CD14-positive monocyte (primary cell): ENCODE measurements at regions not wholly inside any gene's neighbourhood (a gene's known extent, or its start where the extent isn't known, plus 50 kb on each side); places are given as distances from the start of the nearest gene placed in this dataset.

Experiments used
- DNase-seq, 3 donors: peaks; one replicate each; pipeline ENCODE4 v3.0.0-alpha.2; 2011 to 2022
- H2AFZ ChIP-seq: 2 replicates; pipeline ENCODE4 v1.6.0; 2012; ENCODE audit warnings: mild to moderate bottlenecking, low read depth, low read length, inconsistent platforms; ENCODE audit not compliant: insufficient read depth, poor library complexity, severe bottlenecking
- H3K27ac ChIP-seq, 2 donors: 1 replicate in 1 of 2; 2 replicates in 1 of 2; pipeline ENCODE4 v1.5.1; 2012 to 2013; ENCODE audit warnings: low read length in 2 of 2, control low read depth in 1 of 2, inconsistent platforms in 1 of 2, low read depth in 1 of 2, mild to moderate bottlenecking in 1 of 2
- H3K27me3 ChIP-seq, 2 donors: one replicate each; pipeline versions ENCODE4 v1.6.0 to v1.6.1; 2011 to 2013; ENCODE audit warnings: low read length in 2 of 2; ENCODE audit not compliant: control insufficient read depth in 2 of 2, insufficient read depth in 2 of 2
- H3K36me3 ChIP-seq, 2 donors: replicated peaks in 1 of 2; 1 replicate in 1 of 2; 2 replicates in 1 of 2; pipeline versions ENCODE4 v1.5.1 to v1.6.1; 2012 to 2013; ENCODE audit warnings: low read length in 2 of 2, control low read depth in 1 of 2, inconsistent platforms in 1 of 2, mild to moderate bottlenecking in 1 of 2; ENCODE audit not compliant: insufficient read depth in 2 of 2, control insufficient read depth in 1 of 2
- H3K4me1 ChIP-seq, 2 donors: 1 replicate in 1 of 2; 2 replicates in 1 of 2; pipeline versions ENCODE4 v1.5.1 to v1.6.1; 2012 to 2013; ENCODE audit warnings: low read length in 2 of 2, control low read depth in 1 of 2, inconsistent platforms in 1 of 2, mild to moderate bottlenecking in 1 of 2, moderate library complexity in 1 of 2; ENCODE audit not compliant: insufficient read depth in 2 of 2, control insufficient read depth in 1 of 2
- H3K4me2 ChIP-seq: replicated peaks from 2 replicates; pipeline ENCODE3; 2012; ENCODE audit warnings: low read length, moderate library complexity, mild to moderate bottlenecking; ENCODE audit not compliant: poor library complexity, severe bottlenecking; ENCODE audit errors: extremely low read depth
- H3K4me3 ChIP-seq, 3 experiments: fragments of 200-600 bp in 1 of 3; sonication (generic) in 1 of 3; replicated peaks in 1 of 3; 1 replicate in 2 of 3; 2 replicates in 1 of 3; pipeline ENCODE4 v1.5.1; 2011 to 2013; ENCODE audit warnings: low read length in 3 of 3, mild to moderate bottlenecking in 3 of 3, control low read depth in 2 of 3, low read depth in 2 of 3, inconsistent platforms in 1 of 3, moderate library complexity in 1 of 3
- H3K79me2 ChIP-seq: 2 replicates; pipeline ENCODE4 v1.6.0; 2012; ENCODE audit warnings: mild to moderate bottlenecking, control low read depth, inconsistent platforms, low read length, moderate library complexity; ENCODE audit not compliant: insufficient read depth
- H3K9ac ChIP-seq: 2 replicates; pipeline ENCODE4 v1.6.0; 2017; ENCODE audit warnings: low read length, mild to moderate bottlenecking; ENCODE audit not compliant: insufficient read depth, poor library complexity, severe bottlenecking
- H3K9me3 ChIP-seq, 2 donors: replicated peaks in 1 of 2; 1 replicate in 1 of 2; 2 replicates in 1 of 2; pipeline versions ENCODE4 v1.5.1 to v1.6.1; 2012 to 2013; ENCODE audit warnings: low read length in 2 of 2, control low read depth in 1 of 2; ENCODE audit not compliant: control insufficient read depth in 1 of 2, insufficient read depth in 1 of 2
- H4K20me1 ChIP-seq: 2 replicates; pipeline ENCODE4 v1.6.0; 2012; ENCODE audit warnings: mild to moderate bottlenecking, low read length, control low read depth, moderate library complexity; ENCODE audit not compliant: insufficient read depth
- H3K27ac Mint-ChIP-seq, 7 donors: one replicate each; pipeline ENCODE4 v1.8.0; 2020; ENCODE audit warnings: mild to moderate bottlenecking in 7 of 7, mixed read lengths in 7 of 7, moderate library complexity in 6 of 7, inconsistent platforms in 2 of 7
- H3K27me3 Mint-ChIP-seq, 3 donors: one replicate each; pipeline ENCODE4 v1.8.0; 2021 to 2022; ENCODE audit warnings: low read depth in 3 of 3, mild to moderate bottlenecking in 3 of 3, mixed read lengths in 3 of 3, moderate library complexity in 3 of 3, inconsistent platforms in 1 of 3
- H3K36me3 Mint-ChIP-seq, 2 donors: one replicate each; pipeline ENCODE4 v1.8.0; 2020; ENCODE audit warnings: mixed read lengths in 2 of 2, inconsistent platforms in 1 of 2, mild to moderate bottlenecking in 1 of 2
- H3K4me1 Mint-ChIP-seq: one replicate; pipeline ENCODE4 v1.8.0; 2020; ENCODE audit warnings: mild to moderate bottlenecking, mixed read lengths
- H3K4me3 Mint-ChIP-seq, 2 donors: one replicate each; pipeline ENCODE4 v1.8.0; 2020; ENCODE audit warnings: mild to moderate bottlenecking in 2 of 2, mixed read lengths in 2 of 2, moderate library complexity in 1 of 2
- H3K9me3 Mint-ChIP-seq, 7 donors: one replicate each; pipeline ENCODE4 v1.8.0; 2020 to 2022; ENCODE audit warnings: mixed read lengths in 7 of 7, mild to moderate bottlenecking in 6 of 7, moderate library complexity in 6 of 7, inconsistent platforms in 2 of 7
- WGBS: methylation state at CpG from one replicate; pipeline ENCODE4 v1.1.5; 2013; ENCODE audit warnings: missing lambda C conversion rate; ENCODE audit not compliant: insufficient coverage; 5-methylcytosine and 5-hydroxymethylcytosine counted together
- intact Hi-C, 2 donors: fragments of 100-400 bp; cut with micrococcal nuclease; formaldehyde crosslinking; loops; one replicate each; pipeline versions ENCODE4 v1.15.0 to v1.15.1; 2023
- TF ChIP-seq, protein P1 (sequence below): fragments of 200-600 bp; IDR thresholded peaks from one replicate; pipeline ENCODE4 v1.8.0; 2022; ENCODE audit warnings: antibody characterized with exemption, mild to moderate bottlenecking

DNA sequence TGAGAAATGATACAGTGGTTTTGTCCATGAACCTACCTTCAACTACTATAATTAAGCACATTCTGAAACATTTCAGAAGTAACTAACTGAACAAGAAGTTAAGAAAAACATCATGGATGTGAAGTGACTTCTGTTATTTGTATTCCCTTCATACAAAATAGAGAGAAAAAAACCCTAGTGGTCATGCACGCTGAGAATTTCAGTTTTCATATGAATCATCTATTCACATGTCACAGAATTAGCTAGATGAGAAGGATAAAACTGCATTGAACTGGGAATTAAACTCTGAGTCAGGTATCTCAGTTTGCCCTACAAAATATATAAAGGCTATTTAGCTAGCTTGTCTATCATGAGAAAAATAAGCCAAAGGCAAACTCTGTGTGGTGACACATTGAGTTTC lies 451.8 kb upstream of the FTMT start:
- Mint-ChIP-seq H3K9me3 (peaks cover 0 to 7% (median 3%) of the 10 kb centered on the region in 7 donors), H3K4me1 (no peaks in the 10 kb centered on the region), H3K27ac (no peak overlapping the region), H3K4me3 (no peak overlapping the region), H3K36me3 (no peaks in the 10 kb centered on the region), H3K27me3 (peaks cover 0 to 1% (median 0%) of the 10 kb centered on the region in 3 donors)
- Histone ChIP-seq H3K4me3 (no peak overlapping the region), H3K79me2 (no peaks in the 10 kb centered on the region), H3K4me1 (no peaks in the 10 kb centered on the region), H3K27ac (no peak overlapping the region), H3K9ac (no peak overlapping the region), H3K27me3 (no peaks in the 10 kb centered on the region), H3K9me3 (peaks cover 0 to 4% of the 10 kb centered on the region in 2 donors), H2AFZ (no peak overlapping the region), H3K4me2 (no peak overlapping the region), H4K20me1 (no peaks in the 10 kb centered on the region), H3K36me3 (no peaks in the 10 kb centered on the region)
- no peak for DNase-seq
- TF ChIP-seq, protein P1, sequence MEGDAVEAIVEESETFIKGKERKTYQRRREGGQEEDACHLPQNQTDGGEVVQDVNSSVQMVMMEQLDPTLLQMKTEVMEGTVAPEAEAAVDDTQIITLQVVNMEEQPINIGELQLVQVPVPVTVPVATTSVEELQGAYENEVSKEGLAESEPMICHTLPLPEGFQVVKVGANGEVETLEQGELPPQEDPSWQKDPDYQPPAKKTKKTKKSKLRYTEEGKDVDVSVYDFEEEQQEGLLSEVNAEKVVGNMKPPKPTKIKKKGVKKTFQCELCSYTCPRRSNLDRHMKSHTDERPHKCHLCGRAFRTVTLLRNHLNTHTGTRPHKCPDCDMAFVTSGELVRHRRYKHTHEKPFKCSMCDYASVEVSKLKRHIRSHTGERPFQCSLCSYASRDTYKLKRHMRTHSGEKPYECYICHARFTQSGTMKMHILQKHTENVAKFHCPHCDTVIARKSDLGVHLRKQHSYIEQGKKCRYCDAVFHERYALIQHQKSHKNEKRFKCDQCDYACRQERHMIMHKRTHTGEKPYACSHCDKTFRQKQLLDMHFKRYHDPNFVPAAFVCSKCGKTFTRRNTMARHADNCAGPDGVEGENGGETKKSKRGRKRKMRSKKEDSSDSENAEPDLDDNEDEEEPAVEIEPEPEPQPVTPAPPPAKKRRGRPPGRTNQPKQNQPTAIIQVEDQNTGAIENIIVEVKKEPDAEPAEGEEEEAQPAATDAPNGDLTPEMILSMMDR, result no peak
- intact Hi-C loops, result no loop called here
- WGBS, result no CpG with 5 or more reads among the region's 1 CpG

DNA sequence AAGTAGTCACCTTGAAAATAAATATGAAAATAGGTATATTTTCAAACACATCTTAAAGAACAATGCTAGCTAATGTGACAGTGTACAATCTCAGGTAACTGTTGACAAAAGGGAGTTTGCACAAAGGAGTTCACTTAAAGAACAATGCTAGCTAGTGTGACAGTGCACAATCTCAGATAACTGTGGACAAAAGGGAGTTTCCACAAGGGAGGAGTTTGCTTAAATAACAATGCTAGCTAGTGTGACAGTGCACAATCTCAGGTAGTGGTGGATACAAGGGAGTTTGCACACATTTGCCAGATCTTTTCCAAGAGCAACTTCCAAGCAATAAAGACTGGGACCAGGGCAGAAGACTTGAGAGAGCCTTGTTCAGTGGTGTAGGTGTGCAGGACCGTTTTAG lies 442.9 kb upstream of the FTMT start:
- H3K4me1 Mint-ChIP-seq, result no peaks in the 10 kb centered on the region
- no peak overlapping the region for H3K27ac ChIP-seq
- no CpG with 5 or more reads among the region's 1 CpG for WGBS

More for the DNA sequence above, 442.9 kb upstream of the FTMT start:
- TF ChIP-seq, protein P1, result no peak
- H3K36me3 ChIP-seq, result no peaks in the 10 kb centered on the region
- no peaks in the 10 kb centered on the region for H3K27me3 ChIP-seq
- no peak overlapping the region for H3K4me2 ChIP-seq
- intact Hi-C loops, result no loop called here
- H2AFZ ChIP-seq, result no peak overlapping the region
- H3K27me3 Mint-ChIP-seq, result no peaks in the 10 kb centered on the region
- H3K4me1 ChIP-seq, result no peaks in the 10 kb centered on the region
- H3K9me3 Mint-ChIP-seq, result peaks cover 0 to 2% (median 0%) of the 10 kb centered on the region in 7 donors
- no peaks in the 10 kb centered on the region for H3K79me2 ChIP-seq
- H3K36me3 Mint-ChIP-seq, result no peaks in the 10 kb centered on the region
- no peak overlapping the region for H3K9ac ChIP-seq
- no peak for DNase-seq
- no peak overlapping the region for H3K27ac Mint-ChIP-seq
- no peak overlapping the region for H3K4me3 ChIP-seq
- H3K9me3 ChIP-seq, result peaks cover 0 to 4% of the 10 kb centered on the region in 2 donors
- H4K20me1 ChIP-seq, result no peaks in the 10 kb centered on the region
- no peak overlapping the region for H3K4me3 Mint-ChIP-seq
